ENCODE measurements at regions not wholly inside any gene's neighbourhood (a gene's known extent, or its start where the extent isn't known, plus 50 kb on each side); places are given as distances from the start of the nearest gene placed in this dataset.

DNA sequence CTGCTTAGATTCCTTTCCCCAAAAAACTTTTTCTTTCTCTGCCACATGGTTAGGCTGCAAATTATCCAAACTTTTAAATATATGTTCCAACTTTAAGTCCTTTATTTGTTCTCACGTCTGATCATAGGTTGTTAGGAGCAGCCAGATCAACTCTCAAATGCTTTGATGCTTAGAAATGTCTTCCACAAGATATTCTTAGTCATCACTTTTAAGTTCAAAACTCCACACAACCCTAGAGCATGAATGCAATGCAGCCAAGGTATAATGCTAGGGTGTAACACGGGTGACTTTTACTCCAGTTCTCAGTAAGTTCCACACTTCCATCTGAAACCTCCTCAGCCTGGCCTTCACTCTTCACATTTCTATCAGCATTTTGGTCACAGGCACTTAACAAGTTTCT is 987.5 kb downstream of the DCDC2C start:
- Histone ChIP-seq H3K79me2 (ENCODE audit: control insufficient read depth, insufficient read depth, low read length) (no peaks in the 10 kb centered on the region), H3K9me3 (replicated peaks; ENCODE audit: control insufficient read depth, insufficient read depth, low read length) (no peaks in the 10 kb centered on the region), H3K36me3 (ENCODE audit: control insufficient read depth in 2 of 2, insufficient read depth in 2 of 2, low read length in 1 of 2) (no peaks in the 10 kb centered on the region), H3K9ac (ENCODE audit: control insufficient read depth, insufficient read depth, low read length) (no peak overlapping the region), H3K4me1 (ENCODE audit: control insufficient read depth, insufficient read depth, low read length) (no peaks in the 10 kb centered on the region), H4K20me1 (ENCODE audit: control insufficient read depth, insufficient read depth) (no peaks in the 10 kb centered on the region), H2AFZ (ENCODE audit: control insufficient read depth, low read depth, low read length) (no peak overlapping the region), H3K4me2 (ENCODE audit: control insufficient read depth, insufficient read depth) (no peak overlapping the region), H3K27me3 (replicated peaks in 1 of 2; ENCODE audit: control insufficient read depth in 2 of 2, insufficient read depth in 2 of 2, low read length in 1 of 2) (no peaks in the 10 kb centered on the region), H3K27ac (ENCODE audit: control insufficient read depth, insufficient read depth) (no peak overlapping the region), H3K4me3 (no peak overlapping the region)
- WGBS (ENCODE audit: insufficient coverage, insufficient replicate concordance, low lambda C conversion rate, missing lambda C conversion rate): 3% methylated on average over 2 of the region's 2 CpGs
- no peak for ATAC-seq
- intact Hi-C loops (cut with micrococcal nuclease; ENCODE audit: unreplicated experiment) (no loop called here), in situ Hi-C loops (cut with MboI) (no loop called here)
- no peak for FAIRE-seq
- BruUV-seq (replicated peaks): no TSS peak
- no peak for DNase-seq (ENCODE audit: low read depth, low spot score)
- SMC1A ChIA-PET (ENCODE audit: uncharacterized antibody, unreplicated experiment): no interaction called here
- RAD21 ChIA-PET (ENCODE audit: unreplicated experiment): no interaction called here
- POLR2A ChIA-PET: no interaction called here
- CTCF ChIA-PET: no interaction called here
- TF ChIP-seq RAD51 (IDR thresholded peaks at IDR 0.05) (no peak), ATF2 (IDR thresholded peaks at IDR 0.05; ENCODE audit: low read length) (no peak), SPI1 (IDR thresholded peaks at IDR 0.05; ENCODE audit: borderline replicate concordance, insufficient read depth, low read depth, low read length) (no peak), GATAD2B (conservative IDR thresholded peaks at IDR 0.05; ENCODE audit: low read depth) (no peak), PRDM15 (CRISPR knock-in tag; IDR thresholded peaks at IDR 0.05) (no peak), STAT3 (IDR thresholded peaks at IDR 0.05; ENCODE audit: low read depth, low read length) (no peak)
- TF ChIP-seq, protein P1, sequence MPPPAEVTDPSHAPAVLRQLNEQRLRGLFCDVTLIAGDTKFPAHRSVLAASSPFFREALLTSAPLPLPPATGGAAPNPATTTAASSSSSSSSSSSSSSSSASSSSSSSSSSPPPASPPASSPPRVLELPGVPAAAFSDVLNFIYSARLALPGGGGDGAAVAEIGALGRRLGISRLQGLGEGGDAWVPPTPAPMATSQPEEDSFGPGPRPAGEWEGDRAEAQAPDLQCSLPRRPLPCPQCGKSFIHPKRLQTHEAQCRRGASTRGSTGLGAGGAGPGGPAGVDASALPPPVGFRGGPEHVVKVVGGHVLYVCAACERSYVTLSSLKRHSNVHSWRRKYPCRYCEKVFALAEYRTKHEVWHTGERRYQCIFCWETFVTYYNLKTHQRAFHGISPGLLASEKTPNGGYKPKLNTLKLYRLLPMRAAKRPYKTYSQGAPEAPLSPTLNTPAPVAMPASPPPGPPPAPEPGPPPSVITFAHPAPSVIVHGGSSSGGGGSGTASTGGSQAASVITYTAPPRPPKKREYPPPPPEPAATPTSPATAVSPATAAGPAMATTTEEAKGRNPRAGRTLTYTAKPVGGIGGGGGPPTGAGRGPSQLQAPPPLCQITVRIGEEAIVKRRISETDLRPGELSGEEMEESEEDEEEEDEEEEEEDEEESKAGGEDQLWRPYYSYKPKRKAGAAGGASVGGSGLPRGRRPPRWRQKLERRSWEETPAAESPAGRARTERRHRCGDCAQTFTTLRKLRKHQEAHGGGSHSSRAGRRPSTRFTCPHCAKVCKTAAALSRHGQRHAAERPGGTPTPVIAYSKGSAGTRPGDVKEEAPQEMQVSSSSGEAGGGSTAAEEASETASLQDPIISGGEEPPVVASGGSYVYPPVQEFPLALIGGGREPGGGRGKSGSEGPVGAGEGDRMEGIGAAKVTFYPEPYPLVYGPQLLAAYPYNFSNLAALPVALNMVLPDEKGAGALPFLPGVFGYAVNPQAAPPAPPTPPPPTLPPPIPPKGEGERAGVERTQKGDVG (CRISPR knock-in tag; IDR thresholded peaks at IDR 0.05): no peak
- TF ChIP-seq, protein P2, sequence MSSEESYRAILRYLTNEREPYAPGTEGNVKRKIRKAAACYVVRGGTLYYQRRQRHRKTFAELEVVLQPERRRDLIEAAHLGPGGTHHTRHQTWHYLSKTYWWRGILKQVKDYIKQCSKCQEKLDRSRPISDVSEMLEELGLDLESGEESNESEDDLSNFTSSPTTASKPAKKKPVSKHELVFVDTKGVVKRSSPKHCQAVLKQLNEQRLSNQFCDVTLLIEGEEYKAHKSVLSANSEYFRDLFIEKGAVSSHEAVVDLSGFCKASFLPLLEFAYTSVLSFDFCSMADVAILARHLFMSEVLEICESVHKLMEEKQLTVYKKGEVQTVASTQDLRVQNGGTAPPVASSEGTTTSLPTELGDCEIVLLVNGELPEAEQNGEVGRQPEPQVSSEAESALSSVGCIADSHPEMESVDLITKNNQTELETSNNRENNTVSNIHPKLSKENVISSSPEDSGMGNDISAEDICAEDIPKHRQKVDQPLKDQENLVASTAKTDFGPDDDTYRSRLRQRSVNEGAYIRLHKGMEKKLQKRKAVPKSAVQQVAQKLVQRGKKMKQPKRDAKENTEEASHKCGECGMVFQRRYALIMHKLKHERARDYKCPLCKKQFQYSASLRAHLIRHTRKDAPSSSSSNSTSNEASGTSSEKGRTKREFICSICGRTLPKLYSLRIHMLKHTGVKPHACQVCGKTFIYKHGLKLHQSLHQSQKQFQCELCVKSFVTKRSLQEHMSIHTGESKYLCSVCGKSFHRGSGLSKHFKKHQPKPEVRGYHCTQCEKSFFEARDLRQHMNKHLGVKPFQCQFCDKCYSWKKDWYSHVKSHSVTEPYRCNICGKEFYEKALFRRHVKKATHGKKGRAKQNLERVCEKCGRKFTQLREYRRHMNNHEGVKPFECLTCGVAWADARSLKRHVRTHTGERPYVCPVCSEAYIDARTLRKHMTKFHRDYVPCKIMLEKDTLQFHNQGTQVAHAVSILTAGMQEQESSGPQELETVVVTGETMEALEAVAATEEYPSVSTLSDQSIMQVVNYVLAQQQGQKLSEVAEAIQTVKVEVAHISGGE (CRISPR knock-in tag; IDR thresholded peaks at IDR 0.05): no peak
- TF ChIP-seq, protein P3, sequence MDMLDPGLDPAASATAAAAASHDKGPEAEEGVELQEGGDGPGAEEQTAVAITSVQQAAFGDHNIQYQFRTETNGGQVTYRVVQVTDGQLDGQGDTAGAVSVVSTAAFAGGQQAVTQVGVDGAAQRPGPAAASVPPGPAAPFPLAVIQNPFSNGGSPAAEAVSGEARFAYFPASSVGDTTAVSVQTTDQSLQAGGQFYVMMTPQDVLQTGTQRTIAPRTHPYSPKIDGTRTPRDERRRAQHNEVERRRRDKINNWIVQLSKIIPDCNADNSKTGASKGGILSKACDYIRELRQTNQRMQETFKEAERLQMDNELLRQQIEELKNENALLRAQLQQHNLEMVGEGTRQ (IDR thresholded peaks at IDR 0.05; ENCODE audit: borderline replicate concordance, low read depth, low read length): no peak
- TF ChIP-seq, protein P4, sequence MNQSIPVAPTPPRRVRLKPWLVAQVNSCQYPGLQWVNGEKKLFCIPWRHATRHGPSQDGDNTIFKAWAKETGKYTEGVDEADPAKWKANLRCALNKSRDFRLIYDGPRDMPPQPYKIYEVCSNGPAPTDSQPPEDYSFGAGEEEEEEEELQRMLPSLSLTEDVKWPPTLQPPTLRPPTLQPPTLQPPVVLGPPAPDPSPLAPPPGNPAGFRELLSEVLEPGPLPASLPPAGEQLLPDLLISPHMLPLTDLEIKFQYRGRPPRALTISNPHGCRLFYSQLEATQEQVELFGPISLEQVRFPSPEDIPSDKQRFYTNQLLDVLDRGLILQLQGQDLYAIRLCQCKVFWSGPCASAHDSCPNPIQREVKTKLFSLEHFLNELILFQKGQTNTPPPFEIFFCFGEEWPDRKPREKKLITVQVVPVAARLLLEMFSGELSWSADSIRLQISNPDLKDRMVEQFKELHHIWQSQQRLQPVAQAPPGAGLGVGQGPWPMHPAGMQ (IDR thresholded peaks at IDR 0.05; ENCODE audit: borderline replicate concordance): no peak

Data from GM12878 (cell line).